Body of pancreas (tissue), 4 donors: ENCODE measurements at regions not wholly inside any gene's neighbourhood (a gene's known extent, or its start where the extent isn't known, plus 50 kb on each side); places are given as distances from the start of the nearest gene placed in this dataset.
"Not testable (repeated sequence)": the region's sequence is repeated elsewhere in the genome, so short reads cannot be mapped to it uniquely, and the experiment has no call there.

ENCODE experiments used
- CTCF ChIP-seq, 7 experiments: fragments of 450-650 bp in 4 of 7; fragments of 200-600 bp in 3 of 7; sonication (generic) in 3 of 7; IDR thresholded peaks; one replicate each; pipeline ENCODE4 v1.5.1; 2016 to 2019; ENCODE audit warnings: antibody characterized with exemption in 7 of 7
- POLR2A ChIP-seq, 3 donors: fragments of 450-650 bp; IDR thresholded peaks; one replicate each; pipeline ENCODE4 v1.6.1; 2016; ENCODE audit warnings: antibody characterized with exemption in 3 of 3, mild to moderate bottlenecking in 2 of 3

- TF ChIP-seq CTCF, POLR2A (IDR thresholded peaks at IDR 0.05): not testable (repeated sequence)
Observed at GRCh38 chr7:32789266-32789665, 102.3 kb downstream of the KBTBD2 start.
